B cell (primary cell): ENCODE measurements at regions not wholly inside any gene's neighbourhood (a gene's known extent, or its start where the extent isn't known, plus 50 kb on each side); places are given as distances from the start of the nearest gene placed in this dataset.

Source experiments
- CTCF ChIP-seq: fragments of 200-600 bp; IDR thresholded peaks from one replicate; pipeline ENCODE4 v1.8.0; 2022; ENCODE audit warnings: antibody characterized with exemption, mild to moderate bottlenecking
- EZH2 ChIP-seq: IDR thresholded peaks from 2 replicates; pipeline ENCODE4 v1.6.1; 2012; ENCODE audit warnings: borderline replicate concordance, low read depth, mild to moderate bottlenecking, moderate library complexity, low read length; ENCODE audit not compliant: insufficient read depth, poor library complexity, severe bottlenecking

- TF ChIP-seq CTCF, result no peak
- no peak for TF ChIP-seq EZH2
Measured at GRCh38 chr1:96411006-96411405, 310.6 kb upstream of the PTBP2 start.
